CD14-positive monocyte (primary cell): ENCODE measurements at regions not wholly inside any gene's neighbourhood (a gene's known extent, or its start where the extent isn't known, plus 50 kb on each side); places are given as distances from the start of the nearest gene placed in this dataset.

ENCODE experiments used
- DNase-seq, 3 donors: peaks; one replicate each; pipeline ENCODE4 v3.0.0-alpha.2; 2011 to 2022
- H2AFZ ChIP-seq: 2 replicates; pipeline ENCODE4 v1.6.0; 2012; ENCODE audit warnings: mild to moderate bottlenecking, low read depth, low read length, inconsistent platforms; ENCODE audit not compliant: insufficient read depth, poor library complexity, severe bottlenecking
- H3K27ac ChIP-seq, 2 donors: 1 replicate in 1 of 2; 2 replicates in 1 of 2; pipeline ENCODE4 v1.5.1; 2012 to 2013; ENCODE audit warnings: low read length in 2 of 2, control low read depth in 1 of 2, inconsistent platforms in 1 of 2, low read depth in 1 of 2, mild to moderate bottlenecking in 1 of 2
- H3K27me3 ChIP-seq, 2 donors: one replicate each; pipeline versions ENCODE4 v1.6.0 to v1.6.1; 2011 to 2013; ENCODE audit warnings: low read length in 2 of 2; ENCODE audit not compliant: control insufficient read depth in 2 of 2, insufficient read depth in 2 of 2
- H3K36me3 ChIP-seq, 2 donors: replicated peaks in 1 of 2; 1 replicate in 1 of 2; 2 replicates in 1 of 2; pipeline versions ENCODE4 v1.5.1 to v1.6.1; 2012 to 2013; ENCODE audit warnings: low read length in 2 of 2, control low read depth in 1 of 2, inconsistent platforms in 1 of 2, mild to moderate bottlenecking in 1 of 2; ENCODE audit not compliant: insufficient read depth in 2 of 2, control insufficient read depth in 1 of 2
- H3K4me1 ChIP-seq, 2 donors: 1 replicate in 1 of 2; 2 replicates in 1 of 2; pipeline versions ENCODE4 v1.5.1 to v1.6.1; 2012 to 2013; ENCODE audit warnings: low read length in 2 of 2, control low read depth in 1 of 2, inconsistent platforms in 1 of 2, mild to moderate bottlenecking in 1 of 2, moderate library complexity in 1 of 2; ENCODE audit not compliant: insufficient read depth in 2 of 2, control insufficient read depth in 1 of 2
- H3K4me2 ChIP-seq: replicated peaks from 2 replicates; pipeline ENCODE3; 2012; ENCODE audit warnings: low read length, moderate library complexity, mild to moderate bottlenecking; ENCODE audit not compliant: poor library complexity, severe bottlenecking; ENCODE audit errors: extremely low read depth
- H3K4me3 ChIP-seq, 3 experiments: fragments of 200-600 bp in 1 of 3; sonication (generic) in 1 of 3; replicated peaks in 1 of 3; 1 replicate in 2 of 3; 2 replicates in 1 of 3; pipeline ENCODE4 v1.5.1; 2011 to 2013; ENCODE audit warnings: low read length in 3 of 3, mild to moderate bottlenecking in 3 of 3, control low read depth in 2 of 3, low read depth in 2 of 3, inconsistent platforms in 1 of 3, moderate library complexity in 1 of 3
- H3K79me2 ChIP-seq: 2 replicates; pipeline ENCODE4 v1.6.0; 2012; ENCODE audit warnings: mild to moderate bottlenecking, control low read depth, inconsistent platforms, low read length, moderate library complexity; ENCODE audit not compliant: insufficient read depth
- H3K9ac ChIP-seq: 2 replicates; pipeline ENCODE4 v1.6.0; 2017; ENCODE audit warnings: low read length, mild to moderate bottlenecking; ENCODE audit not compliant: insufficient read depth, poor library complexity, severe bottlenecking
- H3K9me3 ChIP-seq, 2 donors: replicated peaks in 1 of 2; 1 replicate in 1 of 2; 2 replicates in 1 of 2; pipeline versions ENCODE4 v1.5.1 to v1.6.1; 2012 to 2013; ENCODE audit warnings: low read length in 2 of 2, control low read depth in 1 of 2; ENCODE audit not compliant: control insufficient read depth in 1 of 2, insufficient read depth in 1 of 2
- H4K20me1 ChIP-seq: 2 replicates; pipeline ENCODE4 v1.6.0; 2012; ENCODE audit warnings: mild to moderate bottlenecking, low read length, control low read depth, moderate library complexity; ENCODE audit not compliant: insufficient read depth
- H3K27ac Mint-ChIP-seq, 7 donors: one replicate each; pipeline ENCODE4 v1.8.0; 2020; ENCODE audit warnings: mild to moderate bottlenecking in 7 of 7, mixed read lengths in 7 of 7, moderate library complexity in 6 of 7, inconsistent platforms in 2 of 7
- H3K27me3 Mint-ChIP-seq, 3 donors: one replicate each; pipeline ENCODE4 v1.8.0; 2021 to 2022; ENCODE audit warnings: low read depth in 3 of 3, mild to moderate bottlenecking in 3 of 3, mixed read lengths in 3 of 3, moderate library complexity in 3 of 3, inconsistent platforms in 1 of 3
- H3K36me3 Mint-ChIP-seq, 2 donors: one replicate each; pipeline ENCODE4 v1.8.0; 2020; ENCODE audit warnings: mixed read lengths in 2 of 2, inconsistent platforms in 1 of 2, mild to moderate bottlenecking in 1 of 2
- H3K4me1 Mint-ChIP-seq: one replicate; pipeline ENCODE4 v1.8.0; 2020; ENCODE audit warnings: mild to moderate bottlenecking, mixed read lengths
- H3K4me3 Mint-ChIP-seq, 2 donors: one replicate each; pipeline ENCODE4 v1.8.0; 2020; ENCODE audit warnings: mild to moderate bottlenecking in 2 of 2, mixed read lengths in 2 of 2, moderate library complexity in 1 of 2
- H3K9me3 Mint-ChIP-seq, 7 donors: one replicate each; pipeline ENCODE4 v1.8.0; 2020 to 2022; ENCODE audit warnings: mixed read lengths in 7 of 7, mild to moderate bottlenecking in 6 of 7, moderate library complexity in 6 of 7, inconsistent platforms in 2 of 7
- CTCF ChIP-seq: fragments of 200-600 bp; IDR thresholded peaks from one replicate; pipeline ENCODE4 v1.8.0; 2022; ENCODE audit warnings: antibody characterized with exemption, mild to moderate bottlenecking
- whole genome bisulfite sequencing: methylation state at CpG from one replicate; pipeline ENCODE4 v1.1.5; 2013; ENCODE audit warnings: missing lambda C conversion rate; ENCODE audit not compliant: insufficient coverage; 5-methylcytosine and 5-hydroxymethylcytosine counted together
- intact Hi-C, 2 donors: fragments of 100-400 bp; cut with micrococcal nuclease; formaldehyde crosslinking; loops; one replicate each; pipeline versions ENCODE4 v1.15.0 to v1.15.1; 2023

GRCh38 chr18:43372773-43373172, 95.5 kb upstream of the SYT4 start:
- Histone ChIP-seq H3K79me2 (no peaks in the 10 kb centered on the region), H2AFZ (no peak overlapping the region), H3K27ac (no peak overlapping the region), H3K4me1 (no peaks in the 10 kb centered on the region), H3K36me3 (no peaks in the 10 kb centered on the region), H3K9ac (no peak overlapping the region), H4K20me1 (no peaks in the 10 kb centered on the region), H3K4me2 (no peak overlapping the region), H3K27me3 (no peaks in the 10 kb centered on the region), H3K9me3 (no peaks in the 10 kb centered on the region), H3K4me3 (no peak overlapping the region)
- TF ChIP-seq CTCF: no peak
- H3K27me3 Mint-ChIP-seq: peaks cover 0 to 1% (median 0%) of the 10 kb centered on the region in 3 donors
- no peak overlapping the region for H3K27ac Mint-ChIP-seq
- intact Hi-C loops: no loop called here
- H3K9me3 Mint-ChIP-seq: peaks cover 0 to 3% (median 0%) of the 10 kb centered on the region in 7 donors
- no peaks in the 10 kb centered on the region for H3K36me3 Mint-ChIP-seq
- H3K4me3 Mint-ChIP-seq: no peak overlapping the region
- no peak for DNase-seq
- WGBS: 75% methylated on average over 1 of the region's 1 CpG
- no peaks in the 10 kb centered on the region for H3K4me1 Mint-ChIP-seq

- no peak for TF ChIP-seq CTCF
- no peak overlapping the region for H3K27ac Mint-ChIP-seq
Measured at GRCh38 chr18:43380104-43380672, 102.9 kb upstream of the SYT4 start.

More at GRCh38 chr18:43380104-43380672, 102.9 kb upstream of the SYT4 start:
- H3K27me3 ChIP-seq: no peaks in the 10 kb centered on the region
- no peaks in the 10 kb centered on the region for H4K20me1 ChIP-seq
- no peak for DNase-seq
- no peaks in the 10 kb centered on the region for H3K79me2 ChIP-seq
- Mint-ChIP-seq H3K4me3 (no peak overlapping the region), H3K36me3 (no peaks in the 10 kb centered on the region), H3K9me3 (peaks cover 0 to 4% (median 2%) of the 10 kb centered on the region in 7 donors), H3K27me3 (no peaks in the 10 kb centered on the region), H3K4me1 (no peaks in the 10 kb centered on the region)
- H3K4me2 ChIP-seq: no peak overlapping the region
- intact Hi-C loops: no loop called here
- no peak overlapping the region for H2AFZ ChIP-seq
- 100% methylated on average over 1 of the region's 4 CpGs for WGBS
- H3K36me3 ChIP-seq: no peaks in the 10 kb centered on the region
- no peaks in the 10 kb centered on the region for H3K9me3 ChIP-seq
- H3K27ac ChIP-seq: no peak overlapping the region
- no peak overlapping the region for H3K9ac ChIP-seq
- no peaks in the 10 kb centered on the region for H3K4me1 ChIP-seq
- no peak overlapping the region for H3K4me3 ChIP-seq
